Mesenchymal stem cell (in vitro differentiated cells and primary cell): ENCODE measurements at regions not wholly inside any gene's neighbourhood (a gene's known extent, or its start where the extent isn't known, plus 50 kb on each side); places are given as distances from the start of the nearest gene placed in this dataset.

Experiments
- DNase-seq: peaks from one replicate; pipeline ENCODE4 v3.0.0-alpha.2; 2013
- H2AFZ ChIP-seq: one replicate; pipeline ENCODE4 v1.6.1; 2013; ENCODE audit warnings: low read depth, mild to moderate bottlenecking, control low read depth, inconsistent platforms, low read length, moderate library complexity
- H2AK5ac ChIP-seq: 2 replicates; pipeline ENCODE4 v1.6.1; 2013; ENCODE audit warnings: low read length, moderate library complexity, mild to moderate bottlenecking, inconsistent platforms; ENCODE audit not compliant: severe bottlenecking
- H2BK120ac ChIP-seq: one replicate; pipeline ENCODE4 v1.6.1; 2013; ENCODE audit warnings: low read depth, mild to moderate bottlenecking, inconsistent platforms, low read length, moderate library complexity
- H2BK12ac ChIP-seq, 2 experiments: one replicate each; pipeline ENCODE4 v1.6.1; 2013; ENCODE audit warnings: inconsistent platforms in 2 of 2, low read length in 2 of 2, mild to moderate bottlenecking in 2 of 2, moderate library complexity in 2 of 2, control low read depth in 1 of 2
- H2BK15ac ChIP-seq: one replicate; pipeline ENCODE4 v1.6.1; 2013; ENCODE audit warnings: mild to moderate bottlenecking, low read depth, inconsistent platforms; ENCODE audit not compliant: poor library complexity, severe bottlenecking
- H2BK5ac ChIP-seq: 2 replicates; pipeline ENCODE4 v1.6.1; 2013; ENCODE audit warnings: low read depth, mild to moderate bottlenecking, low read length, control low read depth, inconsistent platforms; ENCODE audit not compliant: poor library complexity, severe bottlenecking
- H3K14ac ChIP-seq, 2 experiments: one replicate each; pipeline ENCODE4 v1.6.1; 2013; ENCODE audit warnings: inconsistent platforms in 2 of 2, low read length in 2 of 2, control low read depth in 1 of 2, mild to moderate bottlenecking in 1 of 2, moderate library complexity in 1 of 2
- H3K18ac ChIP-seq, 2 experiments: one replicate each; pipeline ENCODE4 v1.6.1; 2013; ENCODE audit warnings: inconsistent platforms in 2 of 2, low read length in 2 of 2, control low read depth in 1 of 2, low read depth in 1 of 2, mild to moderate bottlenecking in 1 of 2
- H3K23ac ChIP-seq, 2 experiments: one replicate each; pipeline ENCODE4 v1.6.1; 2013; ENCODE audit warnings: inconsistent platforms in 2 of 2, low read length in 2 of 2, mild to moderate bottlenecking in 2 of 2, moderate library complexity in 2 of 2, control low read depth in 1 of 2
- H3K27ac ChIP-seq: 2 replicates; pipeline ENCODE4 v1.5.1; 2013; ENCODE audit warnings: mild to moderate bottlenecking, moderate library complexity, low read length, control low read depth, inconsistent platforms; ENCODE audit not compliant: poor library complexity, severe bottlenecking
- H3K27me3 ChIP-seq, 2 experiments: 2 replicates each; pipeline versions ENCODE4 v1.6.1 to v1.7.0; 2013; ENCODE audit warnings: low read length in 2 of 2, mild to moderate bottlenecking in 2 of 2, moderate library complexity in 2 of 2, control low read depth in 1 of 2, inconsistent platforms in 1 of 2; ENCODE audit not compliant: control insufficient read depth in 1 of 2, insufficient read depth in 1 of 2
- H3K36me3 ChIP-seq, 2 experiments: 2 replicates each; pipeline versions ENCODE4 v1.6.1 to v1.7.0; 2013; ENCODE audit warnings: low read length in 2 of 2, control low read depth in 1 of 2, inconsistent platforms in 1 of 2, low read depth in 1 of 2, mild to moderate bottlenecking in 1 of 2; ENCODE audit not compliant: insufficient read depth in 2 of 2, control insufficient read depth in 1 of 2
- H3K4ac ChIP-seq, 2 experiments: one replicate each; pipeline ENCODE4 v1.6.1; 2013; ENCODE audit warnings: inconsistent platforms in 2 of 2, low read length in 2 of 2, mild to moderate bottlenecking in 2 of 2, moderate library complexity in 2 of 2, control low read depth in 1 of 2, low read depth in 1 of 2
- H3K4me1 ChIP-seq: 2 replicates; pipeline ENCODE4 v1.6.1; 2013; ENCODE audit warnings: low read depth, low read length, control low read depth; ENCODE audit not compliant: control insufficient read depth, insufficient read depth
- H3K4me2 ChIP-seq: 2 replicates; pipeline ENCODE4 v1.6.1; 2013; ENCODE audit warnings: low read length, mild to moderate bottlenecking, inconsistent platforms; ENCODE audit not compliant: poor library complexity, severe bottlenecking
- H3K4me3 ChIP-seq, 2 experiments: 2 replicates each; pipeline versions ENCODE4 v1.5.1 to v1.7.0; 2013; ENCODE audit warnings: low read length in 2 of 2, mild to moderate bottlenecking in 2 of 2, control low read depth in 1 of 2, low read depth in 1 of 2; ENCODE audit not compliant: insufficient read depth in 1 of 2
- H3K79me1 ChIP-seq: replicated peaks from 2 replicates; pipeline ENCODE4 v1.6.1; 2013; ENCODE audit warnings: mild to moderate bottlenecking, control low read depth, low read length, inconsistent platforms; ENCODE audit not compliant: poor library complexity, severe bottlenecking
- H3K9ac ChIP-seq: 2 replicates; pipeline ENCODE4 v1.7.0; 2013; ENCODE audit warnings: mild to moderate bottlenecking, low read length, moderate library complexity
- H3K9me3 ChIP-seq: 2 replicates; pipeline ENCODE4 v1.7.0; 2013; ENCODE audit warnings: mild to moderate bottlenecking, low read length; ENCODE audit not compliant: control insufficient read depth
- H4K8ac ChIP-seq: one replicate; pipeline ENCODE4 v1.6.1; 2013; ENCODE audit warnings: inconsistent platforms, mild to moderate bottlenecking, low read length, moderate library complexity
- H4K91ac ChIP-seq: one replicate; pipeline ENCODE4 v1.6.1; 2013; ENCODE audit warnings: mild to moderate bottlenecking, low read length, inconsistent platforms
- WGBS: methylation state at CpG from one replicate; pipeline ENCODE4 v1.1.7; 2013; ENCODE audit warnings: mixed read lengths; 5-methylcytosine and 5-hydroxymethylcytosine counted together

DNA sequence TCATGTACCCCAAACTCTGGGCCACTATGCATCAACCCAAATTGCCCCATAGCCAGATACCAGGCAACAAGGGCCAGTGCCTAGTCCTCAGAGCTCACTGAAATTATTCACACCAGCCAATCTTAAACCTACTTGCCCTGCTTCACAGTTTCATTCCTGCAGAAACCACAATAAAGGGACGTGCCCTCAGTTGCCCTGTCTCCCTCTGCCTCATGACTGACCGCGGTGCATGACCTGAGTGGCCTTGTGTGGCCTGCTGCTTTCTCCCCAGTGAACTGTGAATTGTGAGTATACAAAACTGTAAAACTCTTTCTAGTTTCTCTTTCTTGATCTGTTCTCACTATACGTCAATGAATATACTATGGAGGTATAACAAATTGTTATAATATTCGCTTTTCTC is 490.9 kb upstream of the MIS18BP1 start:
- Histone ChIP-seq H3K4me2 (no peak overlapping the region), H3K27ac (no peak overlapping the region), H3K27me3 (no peaks in the 10 kb centered on the region), H3K4ac (no peak overlapping the region), H3K4me1 (peaks cover 2% of the 10 kb centered on the region), H2BK120ac (no peak overlapping the region), H3K4me3 (no peak overlapping the region), H2BK12ac (no peak overlapping the region), H4K91ac (no peak overlapping the region), H3K23ac (no peak overlapping the region), H3K9ac (no peak overlapping the region), H3K79me1 (no peaks in the 10 kb centered on the region), H4K8ac (no peak overlapping the region), H3K36me3 (no peaks in the 10 kb centered on the region), H3K9me3 (peaks cover 20% of the 10 kb centered on the region), H3K18ac (peak overlapping the region in 1 of 2 experiments; percentile 21), H2BK15ac (no peak overlapping the region), H2AK5ac (no peak overlapping the region), H2AFZ (no peak overlapping the region), H2BK5ac (no peak overlapping the region), H3K14ac (peak overlapping the region in 1 of 2 experiments; percentile 65)
- WGBS: 50% methylated on average over 1 of the region's 5 CpGs
- no peak for DNase-seq

DNA sequence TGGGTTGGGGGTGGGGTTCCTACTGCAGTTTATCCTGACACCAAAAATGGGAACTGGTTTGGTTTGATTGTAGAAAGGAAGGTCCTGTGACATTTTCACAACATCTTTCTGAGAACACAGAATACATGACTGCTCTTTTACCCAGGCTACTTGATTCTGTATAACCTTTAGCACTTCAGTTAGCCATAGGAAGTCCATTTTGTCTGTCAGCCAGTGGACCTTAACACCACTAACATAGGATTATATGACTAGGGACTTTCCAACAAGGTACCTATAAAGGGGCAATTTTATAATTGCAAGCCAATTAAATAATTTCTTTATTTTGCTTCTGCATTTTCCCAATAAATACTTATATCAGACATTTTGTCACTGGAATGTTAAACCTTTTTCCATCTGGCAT is 489.2 kb upstream of the MIS18BP1 start:
- H3K23ac ChIP-seq: no peak overlapping the region
- H3K14ac ChIP-seq: no peak overlapping the region
- H2AK5ac ChIP-seq: no peak overlapping the region
- no peak overlapping the region for H3K4ac ChIP-seq
- H3K4me1 ChIP-seq: peaks cover 2% of the 10 kb centered on the region
- no peak overlapping the region for H2BK12ac ChIP-seq
- no peak overlapping the region for H4K8ac ChIP-seq
- H2BK5ac ChIP-seq: no peak overlapping the region
- no peaks in the 10 kb centered on the region for H3K27me3 ChIP-seq
- no peak overlapping the region for H3K27ac ChIP-seq
- no peak for DNase-seq
- peaks cover 23% of the 10 kb centered on the region for H3K9me3 ChIP-seq
- no peak overlapping the region for H3K4me2 ChIP-seq
- H2BK15ac ChIP-seq: no peak overlapping the region
- no peak overlapping the region for H2AFZ ChIP-seq
- no peaks in the 10 kb centered on the region for H3K36me3 ChIP-seq
- H3K4me3 ChIP-seq: no peak overlapping the region
- H2BK120ac ChIP-seq: no peak overlapping the region
- H3K18ac ChIP-seq: no peak overlapping the region
- H3K79me1 ChIP-seq: no peaks in the 10 kb centered on the region
- H4K91ac ChIP-seq: no peak overlapping the region
- H3K9ac ChIP-seq: no peak overlapping the region

DNA sequence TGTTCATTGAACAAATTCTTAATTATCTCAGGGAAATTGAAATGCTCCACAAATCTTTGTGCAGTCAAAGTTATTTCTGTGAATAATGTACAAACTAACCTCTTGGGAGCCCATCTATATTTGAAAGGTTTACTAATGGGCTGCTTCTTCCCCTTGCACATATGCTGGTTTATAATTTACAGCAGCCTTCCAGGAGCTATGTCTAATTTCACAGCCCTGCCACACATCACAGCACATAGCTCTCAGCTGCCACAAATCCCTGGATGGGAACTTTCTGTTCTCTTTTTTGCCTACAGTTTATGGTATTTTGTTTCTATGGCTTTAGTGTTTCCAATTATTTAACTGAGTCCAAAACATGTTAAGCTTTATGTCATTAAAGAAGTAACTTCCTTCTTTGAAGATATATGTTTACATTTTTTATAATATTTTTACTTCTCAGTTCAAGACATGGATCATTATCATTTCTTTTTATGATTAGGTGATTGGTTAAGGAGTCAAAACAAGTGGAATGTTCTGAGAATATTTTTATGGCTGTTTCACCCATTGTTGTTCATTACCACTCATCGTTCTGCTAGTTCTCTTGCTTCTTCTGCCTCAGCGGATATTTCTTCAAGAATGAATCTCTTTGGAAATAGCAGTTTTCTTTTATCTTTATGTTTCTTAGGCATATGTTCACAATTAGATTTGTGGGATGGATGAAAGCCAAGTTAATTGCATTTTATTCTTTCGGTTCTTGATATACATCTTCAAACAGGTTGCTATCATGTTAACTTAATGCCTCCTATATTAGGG is 475.6 kb upstream of the MIS18BP1 start:
- Histone ChIP-seq H3K27me3 (no peaks in the 10 kb centered on the region), H2AK5ac (no peak overlapping the region), H3K18ac (no peak overlapping the region), H3K9ac (no peak overlapping the region), H3K4ac (no peak overlapping the region), H3K14ac (no peak overlapping the region), H4K8ac (no peak overlapping the region), H2BK120ac (no peak overlapping the region), H3K9me3 (peaks cover 12% of the 10 kb centered on the region), H2BK5ac (no peak overlapping the region), H3K4me1 (no peaks in the 10 kb centered on the region), H3K79me1 (no peaks in the 10 kb centered on the region), H2AFZ (no peak overlapping the region), H3K4me3 (no peak overlapping the region), H3K4me2 (no peak overlapping the region), H4K91ac (no peak overlapping the region), H3K36me3 (no peaks in the 10 kb centered on the region), H3K27ac (peak overlapping the region; percentile 25), H3K23ac (no peak overlapping the region), H2BK12ac (no peak overlapping the region), H2BK15ac (no peak overlapping the region)
- WGBS: no CpG with 5 or more reads among the region's 3 CpGs
- no peak for DNase-seq

DNA sequence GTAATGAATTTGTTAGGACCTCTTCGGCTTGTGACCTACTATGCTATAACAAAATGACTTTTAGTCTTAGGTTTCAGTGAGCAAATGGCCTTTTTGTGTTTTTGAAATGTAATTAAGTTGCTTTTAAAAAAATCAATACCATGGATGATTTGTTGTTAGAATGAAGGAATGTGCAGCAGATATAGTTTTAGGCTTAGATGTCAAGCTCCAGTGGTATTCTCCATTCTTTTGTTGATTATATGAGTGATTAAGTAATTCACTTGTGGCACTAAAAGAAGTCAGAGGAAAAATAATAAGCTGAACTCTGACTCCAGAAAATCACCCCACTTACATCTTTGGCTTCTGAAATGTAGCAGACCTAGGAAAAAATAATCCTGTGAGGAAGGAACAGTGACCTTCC is 474.1 kb upstream of the MIS18BP1 start:
- no peak overlapping the region for H3K9ac ChIP-seq
- H3K4me1 ChIP-seq: no peaks in the 10 kb centered on the region
- H4K91ac ChIP-seq: no peak overlapping the region
- H2BK15ac ChIP-seq: no peak overlapping the region
- H3K23ac ChIP-seq: no peak overlapping the region
- no peaks in the 10 kb centered on the region for H3K36me3 ChIP-seq
- 94% methylated on average over 1 of the region's 1 CpG for WGBS
- no peak overlapping the region for H3K4me2 ChIP-seq
- H3K79me1 ChIP-seq: no peaks in the 10 kb centered on the region
- H3K27ac ChIP-seq: no peak overlapping the region
- H2AFZ ChIP-seq: no peak overlapping the region
- H4K8ac ChIP-seq: no peak overlapping the region
- no peak overlapping the region for H2AK5ac ChIP-seq
- H3K18ac ChIP-seq: no peak overlapping the region
- no peak overlapping the region for H3K14ac ChIP-seq
- no peaks in the 10 kb centered on the region for H3K27me3 ChIP-seq
- H3K4ac ChIP-seq: no peak overlapping the region
- no peak overlapping the region for H2BK12ac ChIP-seq
- peaks cover 8% of the 10 kb centered on the region for H3K9me3 ChIP-seq
- no peak overlapping the region for H2BK120ac ChIP-seq
- H2BK5ac ChIP-seq: no peak overlapping the region
- no peak for DNase-seq
- H3K4me3 ChIP-seq: no peak overlapping the region
